ENCODE measurements at regions not wholly inside any gene's neighbourhood (a gene's known extent, or its start where the extent isn't known, plus 50 kb on each side); places are given as distances from the start of the nearest gene placed in this dataset.

- Histone ChIP-seq H3K14ac (ENCODE audit: insufficient read length) (no peak overlapping the region), H2BK120ac (replicated peaks; ENCODE audit: low read depth, low read length) (no peak overlapping the region), H3K36me3 (ENCODE audit: control insufficient read depth in 2 of 4, insufficient read depth in 4 of 4, low read length in 3 of 4) (no peaks in the 10 kb centered on the region), H3K56ac (replicated peaks; ENCODE audit: insufficient read length, low read depth, low read length) (no peak overlapping the region), H3K79me1 (ENCODE audit: low read depth, low read length) (no peaks in the 10 kb centered on the region; the same call in 1 of the 2 replicates), H2BK15ac (ENCODE audit: low read length) (no peak overlapping the region), H4K5ac (ENCODE audit: insufficient read length, low read depth, low read length) (no peak overlapping the region), H3K18ac (ENCODE audit: extremely low read depth, low read length) (no peak overlapping the region), H2BK20ac (ENCODE audit: low read length) (no peak overlapping the region), H3K4me3 (ENCODE audit: extremely low read depth in 1 of 4, insufficient read depth in 2 of 4, low read depth in 3 of 4, low read length in 4 of 4) (no peak overlapping the region), H3K4me1 (replicated peaks in 1 of 4; ENCODE audit: control insufficient read depth in 3 of 4, insufficient read depth in 4 of 4, low read length in 3 of 4) (peaks cover 0 to 10% (median 3%) of the 10 kb centered on the region in 4 experiments; a peak in 4 of 7 replicates), H3K23me2 (ENCODE audit: low read depth, low read length) (no peaks in the 10 kb centered on the region; the same call in 1 of the 2 replicates), H4K20me1 (replicated peaks in 1 of 2; ENCODE audit: control insufficient read depth in 1 of 2, insufficient read depth in 2 of 2, low read length in 2 of 2) (no peaks in the 10 kb centered on the region), H3K27ac (ENCODE audit: low read depth, low read length) (no peak overlapping the region), H2BK12ac (ENCODE audit: low read depth, low read length) (no peak overlapping the region), H3K27me3 (replicated peaks in 1 of 4; ENCODE audit: control insufficient read depth in 3 of 4, extremely low read depth in 1 of 4, insufficient read depth in 3 of 4, low read length in 3 of 4) (no peaks in the 10 kb centered on the region; a peak in 1 of 7 replicates), H2AFZ (ENCODE audit: low read length) (no peak overlapping the region), H3K23ac (ENCODE audit: insufficient read length) (no peak overlapping the region), H2BK5ac (ENCODE audit: low read depth, low read length) (no peak overlapping the region), H3K9ac (replicated peaks in 1 of 4; ENCODE audit: extremely low read depth in 1 of 4, low read depth in 3 of 4, low read length in 3 of 4) (no peak overlapping the region; a peak in 1 of 7 replicates), H3K9me3 (ENCODE audit: insufficient read depth in 2 of 2, low read depth in 1 of 2, low read length in 1 of 2) (no peaks in the 10 kb centered on the region), H3K79me2 (ENCODE audit: control insufficient read depth in 1 of 2, insufficient read depth in 2 of 2, low read length in 2 of 2) (no peaks in the 10 kb centered on the region), H4K8ac (ENCODE audit: extremely low read depth, insufficient read depth, low read length) (no peak overlapping the region), H3K4me2 (ENCODE audit: insufficient read depth in 1 of 2, low read depth in 2 of 2, low read length in 2 of 2) (no peak overlapping the region), H4K91ac (replicated peaks; ENCODE audit: insufficient read length, low read length) (no peak overlapping the region), H3K4ac (replicated peaks; ENCODE audit: insufficient read length, low read depth, low read length) (no peak overlapping the region), H2AK5ac (ENCODE audit: low read depth, low read length) (no peak overlapping the region)
- no peak for TF ChIP-seq SRF (IDR thresholded peaks at IDR 0.05; ENCODE audit: low read depth, low read length)
- no peak for TF ChIP-seq JUND (IDR thresholded peaks at IDR 0.05; ENCODE audit: low read length)
- no peak for TF ChIP-seq BRCA1 (IDR thresholded peaks at IDR 0.05; ENCODE audit: low read depth, low read length)
- ChIA-PET POLR2A (ENCODE audit: partially characterized antibody) (no interaction called here), CTCF (ENCODE audit: partially characterized antibody) (interaction anchor here (0.6 to 7.8 kb wide), 25 partner anchors 9 to 485 kb away, joined by 3 to 65 read pairs (median 4); no protein-coding TSS in a partner anchor)
- no peak for DNase-seq (ENCODE audit: low read depth in 1 of 2, low spot score in 2 of 2)
- FAIRE-seq = no peak
- 89% methylated on average over 3 of the region's 3 CpGs; no CpG with 5 or more reads in 1 of the 2 experiments for WGBS, 2 experiments (ENCODE audit: extremely low coverage in 1 of 2, insufficient coverage in 1 of 2, insufficient read length in 1 of 2, insufficient replicate concordance in 2 of 2, low coverage in 1 of 2, low lambda C conversion rate in 2 of 2, missing lambda C conversion rate in 1 of 2)
Measured at GRCh38 chr11:19555266-19555665, 157.4 kb upstream of the NAV2 start.
